Suprapubic skin (tissue), 4 donors: ENCODE measurements at regions not wholly inside any gene's neighbourhood (a gene's known extent, or its start where the extent isn't known, plus 50 kb on each side); places are given as distances from the start of the nearest gene placed in this dataset.

Experiments used
- DNase-seq, 2 donors: peaks; one replicate each; pipeline ENCODE4 v3.0.0-alpha.2; 2019; ENCODE audit warnings: low spot score in 2 of 2
- H3K27ac ChIP-seq: fragments of 200-600 bp; sonication (generic); one replicate; pipeline ENCODE4 v1.5.1; 2019
- H3K27me3 ChIP-seq: fragments of 200-600 bp; sonication (generic); one replicate; pipeline ENCODE4 v1.5.1; 2019
- H3K36me3 ChIP-seq: fragments of 200-600 bp; sonication (generic); one replicate; pipeline ENCODE4 v1.5.1; 2019
- H3K4me1 ChIP-seq: fragments of 200-600 bp; sonication (generic); one replicate; pipeline ENCODE4 v1.5.1; 2019
- H3K4me3 ChIP-seq: fragments of 200-600 bp; sonication (generic); one replicate; pipeline ENCODE4 v1.5.1; 2019; ENCODE audit warnings: mild to moderate bottlenecking
- H3K9me3 ChIP-seq: fragments of 200-600 bp; sonication (generic); one replicate; pipeline ENCODE4 v1.5.1; 2019
- EP300 ChIP-seq: sonication (generic); formaldehyde crosslinking; IDR thresholded peaks from one replicate; pipeline ENCODE4 v1.6.1; 2017; ENCODE audit warnings: antibody characterized with exemption
- POLR2A ChIP-seq, 2 donors: fragments of 450-650 bp; IDR thresholded peaks; one replicate each; pipeline ENCODE4 v1.6.1; 2017; ENCODE audit warnings: antibody characterized with exemption in 2 of 2, mild to moderate bottlenecking in 2 of 2, moderate library complexity in 2 of 2
- POLR2AphosphoS5 ChIP-seq, 3 donors: sonication (generic); formaldehyde crosslinking; IDR thresholded peaks; one replicate each; pipeline ENCODE4 v1.6.1; 2017; ENCODE audit warnings: antibody characterized with exemption in 3 of 3
- WGBS: methylation state at CpG from one replicate; pipeline ENCODE4 v1.1.5; 2018; 5-methylcytosine and 5-hydroxymethylcytosine counted together
- TF ChIP-seq, protein P1 (sequence below), 2 donors: fragments of 200-600 bp in 1 of 2; fragments of 450-650 bp in 1 of 2; sonication (generic) in 1 of 2; IDR thresholded peaks; one replicate each; pipeline ENCODE4 v1.5.1; 2016 to 2019; ENCODE audit warnings: antibody characterized with exemption in 2 of 2, mild to moderate bottlenecking in 1 of 2, moderate library complexity in 1 of 2

DNA sequence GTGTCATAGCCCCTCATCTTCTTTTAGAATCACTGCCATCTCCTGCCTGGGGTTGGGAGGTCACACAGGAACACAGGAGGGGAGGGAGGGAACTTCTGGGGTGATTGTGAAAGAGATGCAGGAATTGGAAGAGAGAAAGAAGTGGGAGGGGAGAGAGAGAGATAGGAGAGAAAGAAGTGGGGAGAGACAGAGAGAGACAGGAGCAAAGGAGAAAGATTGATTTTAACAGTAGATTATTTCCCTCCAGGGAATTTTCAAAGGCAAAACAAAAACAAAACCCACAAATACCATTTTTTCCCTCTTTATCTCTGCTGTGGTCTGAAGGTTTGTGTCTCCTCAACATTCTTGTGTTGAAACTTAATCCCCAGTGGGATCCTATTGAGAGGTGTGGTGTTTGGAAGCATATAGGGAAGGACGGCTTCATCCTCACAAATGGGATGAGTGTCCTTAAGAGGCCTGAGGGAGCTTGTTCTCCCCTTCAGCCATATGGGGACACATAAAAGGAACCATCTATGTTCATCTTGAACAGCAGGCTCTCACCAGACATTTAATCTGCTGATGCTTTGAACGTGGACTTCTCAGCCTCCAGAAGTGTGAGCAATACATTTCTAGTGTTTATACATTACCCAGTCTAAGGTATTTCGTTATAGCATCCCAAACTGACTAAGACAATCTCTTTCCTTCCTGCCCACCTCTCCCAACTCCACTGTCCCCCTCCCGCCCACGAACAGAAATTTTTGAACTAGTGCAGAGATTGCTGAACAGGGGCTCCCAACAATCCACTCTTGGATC, 134.9 kb upstream of the MAX start:
- H3K27ac ChIP-seq = no peak overlapping the region
- no peaks in the 10 kb centered on the region for H3K27me3 ChIP-seq
- WGBS = 84% methylated on average over 5 of the region's 5 CpGs
- no peaks in the 10 kb centered on the region for H3K36me3 ChIP-seq
- TF ChIP-seq, protein P1, sequence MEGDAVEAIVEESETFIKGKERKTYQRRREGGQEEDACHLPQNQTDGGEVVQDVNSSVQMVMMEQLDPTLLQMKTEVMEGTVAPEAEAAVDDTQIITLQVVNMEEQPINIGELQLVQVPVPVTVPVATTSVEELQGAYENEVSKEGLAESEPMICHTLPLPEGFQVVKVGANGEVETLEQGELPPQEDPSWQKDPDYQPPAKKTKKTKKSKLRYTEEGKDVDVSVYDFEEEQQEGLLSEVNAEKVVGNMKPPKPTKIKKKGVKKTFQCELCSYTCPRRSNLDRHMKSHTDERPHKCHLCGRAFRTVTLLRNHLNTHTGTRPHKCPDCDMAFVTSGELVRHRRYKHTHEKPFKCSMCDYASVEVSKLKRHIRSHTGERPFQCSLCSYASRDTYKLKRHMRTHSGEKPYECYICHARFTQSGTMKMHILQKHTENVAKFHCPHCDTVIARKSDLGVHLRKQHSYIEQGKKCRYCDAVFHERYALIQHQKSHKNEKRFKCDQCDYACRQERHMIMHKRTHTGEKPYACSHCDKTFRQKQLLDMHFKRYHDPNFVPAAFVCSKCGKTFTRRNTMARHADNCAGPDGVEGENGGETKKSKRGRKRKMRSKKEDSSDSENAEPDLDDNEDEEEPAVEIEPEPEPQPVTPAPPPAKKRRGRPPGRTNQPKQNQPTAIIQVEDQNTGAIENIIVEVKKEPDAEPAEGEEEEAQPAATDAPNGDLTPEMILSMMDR (IDR thresholded peaks at IDR 0.05) = no peak
- TF ChIP-seq EP300 (no peak), POLR2AphosphoS5 (IDR thresholded peaks at IDR 0.05) (no peak), POLR2A (IDR thresholded peaks at IDR 0.05) (no peak)
- no peak overlapping the region for H3K4me3 ChIP-seq
- DNase-seq = no peak
- peaks cover 4% of the 10 kb centered on the region for H3K4me1 ChIP-seq
- no peaks in the 10 kb centered on the region for H3K9me3 ChIP-seq

DNA sequence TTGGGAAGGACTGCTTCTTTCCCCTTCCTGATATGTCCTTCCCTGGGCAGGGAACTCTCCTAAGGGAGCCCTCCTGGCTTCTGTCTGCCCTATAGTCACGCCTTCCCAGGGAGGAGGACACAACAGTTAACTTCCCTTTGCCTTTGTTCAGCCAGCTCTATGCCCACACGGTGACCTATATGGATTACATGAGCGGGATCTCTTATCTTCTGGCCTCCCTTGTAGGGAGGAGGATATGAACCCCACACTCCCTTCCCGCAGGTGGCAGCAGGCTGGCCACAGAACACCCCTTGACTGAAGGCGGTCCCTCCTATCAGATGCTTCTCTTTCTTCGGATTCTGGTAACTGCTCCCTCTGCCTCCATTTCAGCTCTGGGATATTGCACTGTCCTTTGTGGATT, 135.6 kb upstream of the MAX start:
- 90% methylated on average over 6 of the region's 6 CpGs for WGBS
- H3K27me3 ChIP-seq = no peaks in the 10 kb centered on the region
- no peak for DNase-seq
- H3K36me3 ChIP-seq = no peaks in the 10 kb centered on the region
- no peaks in the 10 kb centered on the region for H3K9me3 ChIP-seq
- peaks cover 4% of the 10 kb centered on the region for H3K4me1 ChIP-seq
- no peak overlapping the region for H3K4me3 ChIP-seq
- no peak overlapping the region for H3K27ac ChIP-seq
- TF ChIP-seq POLR2A (IDR thresholded peaks at IDR 0.05) = no peak
- TF ChIP-seq EP300 = no peak
- TF ChIP-seq, protein P1 (IDR thresholded peaks at IDR 0.05) = no peak
- TF ChIP-seq POLR2AphosphoS5 (IDR thresholded peaks at IDR 0.05) = no peak

DNA sequence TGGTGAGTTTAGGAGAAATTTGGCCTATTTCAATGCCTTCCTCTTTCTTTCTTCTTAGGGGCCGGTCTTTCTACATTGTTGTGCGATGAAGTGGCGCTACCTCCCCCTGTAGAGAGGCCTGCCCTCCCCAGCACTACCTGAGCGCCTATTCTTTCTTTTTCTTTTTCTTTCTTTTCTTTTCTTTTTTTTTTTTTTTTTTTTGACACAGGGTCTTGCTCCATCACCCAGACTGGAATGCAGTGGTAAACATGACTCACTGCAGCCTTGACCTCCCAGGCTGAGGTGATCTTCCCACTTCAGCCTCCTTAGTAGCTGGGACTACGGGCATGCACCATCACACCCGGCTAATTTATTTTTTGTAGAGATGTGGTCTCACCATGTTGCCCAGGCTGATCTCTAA, 136.1 kb upstream of the MAX start:
- WGBS = 97% methylated on average over 6 of the region's 6 CpGs
- TF ChIP-seq POLR2AphosphoS5 (IDR thresholded peaks at IDR 0.05) = no peak
- no peak for TF ChIP-seq POLR2A (IDR thresholded peaks at IDR 0.05)
- TF ChIP-seq, protein P1 (IDR thresholded peaks at IDR 0.05) = no peak
- TF ChIP-seq EP300 = no peak
- H3K4me1 ChIP-seq = peaks cover 4% of the 10 kb centered on the region
- H3K36me3 ChIP-seq = no peaks in the 10 kb centered on the region
- no peaks in the 10 kb centered on the region for H3K9me3 ChIP-seq
- H3K4me3 ChIP-seq = no peak overlapping the region
- H3K27ac ChIP-seq = no peak overlapping the region
- H3K27me3 ChIP-seq = no peaks in the 10 kb centered on the region
- DNase-seq = no peak

DNA sequence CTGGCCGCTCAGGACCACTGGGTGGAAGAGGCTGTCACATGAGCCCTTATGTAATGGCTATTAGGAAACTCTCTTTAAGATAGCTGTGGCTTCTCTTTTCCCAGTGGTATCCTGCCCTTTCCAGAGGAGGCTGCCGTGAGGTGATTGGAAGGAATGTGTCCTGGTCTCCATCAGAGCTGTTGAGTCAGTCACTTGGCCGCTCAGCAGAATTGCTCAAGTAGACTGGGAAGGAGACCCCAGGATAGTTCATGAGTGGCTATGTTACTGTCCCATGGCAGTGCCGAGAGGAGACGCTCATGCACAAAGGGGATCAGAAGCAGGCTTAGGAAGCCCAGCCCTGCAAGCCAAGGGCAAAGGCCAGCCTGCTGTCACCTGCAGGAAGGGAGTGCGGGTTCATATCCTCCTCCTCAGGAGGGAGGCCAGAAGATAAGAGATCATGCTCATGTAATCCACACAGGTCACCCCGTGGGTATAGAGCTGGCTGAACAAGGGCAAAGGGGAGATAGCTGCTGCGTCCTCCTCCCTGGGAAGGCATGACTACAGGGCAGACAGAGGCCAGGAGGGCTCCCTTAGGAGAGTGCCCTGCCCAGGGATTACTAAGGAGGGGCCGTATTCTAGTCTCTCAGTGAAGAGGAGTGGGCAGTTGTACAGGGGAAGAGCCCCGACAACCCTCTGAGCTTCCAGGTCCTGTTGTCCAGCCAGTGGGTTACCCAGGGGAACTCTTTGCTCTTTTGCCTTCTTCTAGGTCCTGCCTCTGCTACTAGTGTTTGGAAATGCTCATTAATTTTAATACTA, 137.0 kb upstream of the MAX start:
- Histone ChIP-seq H3K27ac (no peak overlapping the region), H3K36me3 (no peaks in the 10 kb centered on the region), H3K4me1 (peaks cover 4% of the 10 kb centered on the region), H3K4me3 (no peak overlapping the region), H3K27me3 (no peaks in the 10 kb centered on the region), H3K9me3 (no peaks in the 10 kb centered on the region)
- no peak for DNase-seq
- WGBS = 59% methylated on average over 6 of the region's 10 CpGs
- TF ChIP-seq POLR2A (IDR thresholded peaks at IDR 0.05) (no peak), POLR2AphosphoS5 (IDR thresholded peaks at IDR 0.05) (no peak), EP300 (no peak)
- TF ChIP-seq, protein P1 (IDR thresholded peaks at IDR 0.05) = no peak

DNA sequence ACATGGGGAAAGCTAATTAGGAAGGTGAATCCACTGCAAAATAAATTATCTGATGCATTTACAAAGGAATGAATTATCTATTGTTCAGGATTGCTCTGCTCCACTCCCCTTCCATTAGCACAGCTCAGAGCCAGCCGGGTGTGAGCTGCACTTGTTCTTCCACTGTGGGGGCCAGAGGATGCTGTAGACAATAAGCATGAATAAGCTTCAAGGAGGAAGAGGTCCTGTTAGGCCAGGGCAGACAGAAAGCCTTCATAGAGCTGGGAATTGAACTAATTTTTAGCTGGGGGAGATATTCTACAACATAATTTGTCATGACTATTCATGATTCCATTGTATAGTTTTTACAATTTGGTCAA, 137.6 kb upstream of the MAX start:
- 95% methylated on average over 1 of the region's 1 CpG for WGBS

More for the DNA sequence above, 137.6 kb upstream of the MAX start:
- TF ChIP-seq, protein P1 (IDR thresholded peaks at IDR 0.05) = no peak
- Histone ChIP-seq H3K9me3 (no peaks in the 10 kb centered on the region), H3K4me3 (no peak overlapping the region), H3K27me3 (no peaks in the 10 kb centered on the region), H3K36me3 (no peaks in the 10 kb centered on the region), H3K4me1 (peaks cover 4% of the 10 kb centered on the region), H3K27ac (no peak overlapping the region)
- DNase-seq = no peak
